ENCODE measurements at regions not wholly inside any gene's neighbourhood (a gene's known extent, or its start where the extent isn't known, plus 50 kb on each side); places are given as distances from the start of the nearest gene placed in this dataset.

DNA sequence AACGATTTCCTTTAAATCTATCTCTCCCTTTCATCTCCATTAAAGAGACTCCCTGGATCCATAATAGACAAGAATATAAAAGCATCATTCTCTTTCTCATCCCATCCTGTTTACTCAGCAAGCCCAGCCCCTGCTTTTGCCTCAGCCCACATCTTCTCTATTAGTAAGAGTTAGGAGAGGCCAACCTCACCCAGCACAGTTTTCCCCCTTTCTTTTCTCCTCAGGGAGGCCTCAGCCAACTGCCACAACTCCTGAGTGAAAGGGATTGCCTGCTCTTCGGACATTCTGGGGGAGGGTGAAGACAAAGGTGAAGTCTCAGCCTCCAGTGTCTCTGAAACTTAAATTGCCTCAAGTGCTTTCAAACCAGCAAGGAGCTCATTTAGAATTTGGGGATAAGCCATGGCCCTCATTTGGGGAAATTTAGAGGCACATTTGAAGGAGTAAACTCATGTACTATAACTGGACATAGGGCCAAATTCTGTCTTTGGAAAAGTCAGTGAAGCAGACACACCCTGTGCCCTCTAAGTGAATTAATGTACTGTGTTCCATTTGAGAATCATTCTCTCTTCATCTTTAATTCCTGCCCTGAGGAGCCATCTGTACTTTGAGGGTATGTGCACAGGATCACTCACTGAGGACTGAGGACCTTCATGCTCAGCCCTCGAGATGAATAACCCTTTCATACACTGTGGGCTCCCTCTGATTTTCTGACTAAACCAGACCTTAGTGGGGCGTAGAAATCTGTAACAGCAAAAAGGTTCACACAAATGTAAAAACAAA is 82.5 kb downstream of the SOX2 start:
- no peak for DNase-seq (ENCODE audit: low read depth, low spot score)
- Histone ChIP-seq H3K4me3 (ENCODE audit: low read depth, low read length) (no peak overlapping the region), H3K27me3 (ENCODE audit: control insufficient read depth, insufficient read depth, low read length) (no peaks in the 10 kb centered on the region), H3K27ac (ENCODE audit: low read depth, low read length) (no peak overlapping the region), H3K9me3 (ENCODE audit: control insufficient read depth, insufficient read depth, low read length) (peaks cover 23% of the 10 kb centered on the region)
- CTCF ChIA-PET: no interaction called here
- TF ChIP-seq, protein P1, sequence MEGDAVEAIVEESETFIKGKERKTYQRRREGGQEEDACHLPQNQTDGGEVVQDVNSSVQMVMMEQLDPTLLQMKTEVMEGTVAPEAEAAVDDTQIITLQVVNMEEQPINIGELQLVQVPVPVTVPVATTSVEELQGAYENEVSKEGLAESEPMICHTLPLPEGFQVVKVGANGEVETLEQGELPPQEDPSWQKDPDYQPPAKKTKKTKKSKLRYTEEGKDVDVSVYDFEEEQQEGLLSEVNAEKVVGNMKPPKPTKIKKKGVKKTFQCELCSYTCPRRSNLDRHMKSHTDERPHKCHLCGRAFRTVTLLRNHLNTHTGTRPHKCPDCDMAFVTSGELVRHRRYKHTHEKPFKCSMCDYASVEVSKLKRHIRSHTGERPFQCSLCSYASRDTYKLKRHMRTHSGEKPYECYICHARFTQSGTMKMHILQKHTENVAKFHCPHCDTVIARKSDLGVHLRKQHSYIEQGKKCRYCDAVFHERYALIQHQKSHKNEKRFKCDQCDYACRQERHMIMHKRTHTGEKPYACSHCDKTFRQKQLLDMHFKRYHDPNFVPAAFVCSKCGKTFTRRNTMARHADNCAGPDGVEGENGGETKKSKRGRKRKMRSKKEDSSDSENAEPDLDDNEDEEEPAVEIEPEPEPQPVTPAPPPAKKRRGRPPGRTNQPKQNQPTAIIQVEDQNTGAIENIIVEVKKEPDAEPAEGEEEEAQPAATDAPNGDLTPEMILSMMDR (IDR thresholded peaks at IDR 0.05; ENCODE audit: low read depth, low read length): no peak
- POLR2A ChIA-PET: no interaction called here

DNA sequence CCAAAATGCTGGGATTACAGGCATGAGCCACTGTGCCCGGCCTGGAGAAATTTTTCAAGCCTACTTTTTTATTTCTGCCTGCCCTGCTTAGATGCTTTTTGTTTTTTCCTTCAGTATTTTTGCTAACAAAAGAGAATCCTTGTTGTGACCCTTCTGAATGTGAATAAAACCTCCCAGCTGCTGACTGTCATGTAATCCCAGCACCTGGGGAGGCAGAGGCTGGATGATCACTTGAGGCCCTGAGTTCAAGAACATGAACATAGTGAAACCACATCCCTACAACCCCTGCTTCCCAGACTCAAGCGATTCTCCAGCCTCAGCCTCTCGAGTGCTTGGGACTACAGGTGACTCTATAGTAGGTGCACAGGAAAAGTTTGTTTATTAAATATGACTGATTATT is 84.9 kb downstream of the SOX2 start:
- DNase-seq (ENCODE audit: low read depth, low spot score): no peak
- POLR2A ChIA-PET: no interaction called here
- Histone ChIP-seq H3K27me3 (ENCODE audit: control insufficient read depth, insufficient read depth, low read length) (no peaks in the 10 kb centered on the region), H3K9me3 (ENCODE audit: control insufficient read depth, insufficient read depth, low read length) (peaks cover 13% of the 10 kb centered on the region), H3K27ac (ENCODE audit: low read depth, low read length) (no peak overlapping the region), H3K4me3 (ENCODE audit: low read depth, low read length) (no peak overlapping the region)
- TF ChIP-seq, protein P1 (IDR thresholded peaks at IDR 0.05; ENCODE audit: low read depth, low read length): no peak
- CTCF ChIA-PET: no interaction called here

DNA sequence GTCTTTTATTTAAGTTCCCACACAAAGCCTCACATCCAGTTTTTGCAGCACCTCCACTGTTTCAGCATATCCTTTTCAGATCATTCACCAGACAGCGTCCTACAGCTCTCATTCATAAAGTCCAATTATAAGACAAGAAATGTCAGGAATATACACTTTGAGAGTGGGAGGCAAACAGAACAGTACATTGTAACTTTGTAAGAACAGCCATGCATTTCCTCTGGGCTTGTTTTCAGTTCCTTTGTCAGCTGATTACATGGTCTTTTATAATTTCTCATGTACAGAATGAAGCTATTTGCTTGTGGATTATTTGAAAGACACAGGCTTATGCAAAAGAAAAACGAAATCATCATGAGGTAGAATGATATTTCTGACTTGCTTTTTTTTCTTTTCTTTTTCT is 85.7 kb downstream of the SOX2 start:
- DNase-seq (ENCODE audit: low read depth, low spot score): no peak
- Histone ChIP-seq H3K27ac (ENCODE audit: low read depth, low read length) (no peak overlapping the region), H3K9me3 (ENCODE audit: control insufficient read depth, insufficient read depth, low read length) (peaks cover 13% of the 10 kb centered on the region), H3K4me3 (ENCODE audit: low read depth, low read length) (no peak overlapping the region), H3K27me3 (ENCODE audit: control insufficient read depth, insufficient read depth, low read length) (no peaks in the 10 kb centered on the region)
- ChIA-PET POLR2A (no interaction called here), CTCF (no interaction called here)
- TF ChIP-seq, protein P1 (IDR thresholded peaks at IDR 0.05; ENCODE audit: low read depth, low read length): no peak

DNA sequence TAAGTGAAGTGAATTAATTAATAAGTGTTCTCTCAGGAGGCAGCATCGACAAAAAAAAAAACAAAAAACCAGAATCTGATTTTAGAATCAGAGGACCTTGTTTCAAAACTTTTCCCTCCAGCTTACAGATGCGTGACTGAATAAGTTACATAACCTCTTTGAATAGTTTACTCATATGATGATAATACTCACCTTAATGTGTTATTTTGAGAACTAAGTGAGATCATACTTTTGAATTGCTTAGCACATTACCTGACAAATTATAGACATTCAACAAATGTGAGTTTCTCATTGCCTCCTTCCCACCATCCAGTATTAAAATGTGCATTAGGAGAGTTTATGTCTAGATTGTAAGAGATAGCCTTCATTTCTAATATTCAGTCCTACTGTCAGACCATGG is 94.0 kb downstream of the SOX2 start:
- TF ChIP-seq, protein P1 (IDR thresholded peaks at IDR 0.05; ENCODE audit: low read depth, low read length): no peak
- H3K27ac ChIP-seq (ENCODE audit: low read depth, low read length): no peak overlapping the region
- no peak for DNase-seq (ENCODE audit: low read depth, low spot score)
- no peak overlapping the region for H3K4me3 ChIP-seq (ENCODE audit: low read depth, low read length)
- CTCF ChIA-PET: no interaction called here
- H3K9me3 ChIP-seq (ENCODE audit: control insufficient read depth, insufficient read depth, low read length): peaks cover 12% of the 10 kb centered on the region
- POLR2A ChIA-PET: no interaction called here
- H3K27me3 ChIP-seq (ENCODE audit: control insufficient read depth, insufficient read depth, low read length): no peaks in the 10 kb centered on the region

DNA sequence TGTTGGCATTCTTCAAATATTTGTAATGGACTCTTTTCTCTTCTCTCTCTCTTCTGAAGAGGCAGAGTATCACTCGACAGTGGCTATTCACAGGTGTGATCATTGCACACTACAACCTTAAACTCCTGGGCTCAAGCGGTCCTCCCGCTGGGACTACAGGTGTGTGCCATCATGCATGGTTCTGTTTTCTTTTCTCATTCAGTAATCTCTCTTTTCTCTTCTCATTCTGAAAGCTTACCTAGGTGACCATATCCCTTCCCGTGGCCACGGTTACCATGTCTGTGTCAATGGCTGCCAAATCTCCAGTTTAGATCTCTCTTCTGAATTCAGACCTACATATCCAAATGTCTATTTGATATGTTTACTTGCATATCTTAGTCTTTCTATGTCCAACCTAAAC is 96.3 kb downstream of the SOX2 start:
- H3K9me3 ChIP-seq (ENCODE audit: control insufficient read depth, insufficient read depth, low read length): peaks cover 24% of the 10 kb centered on the region
- CTCF ChIA-PET: no interaction called here
- no peak for DNase-seq (ENCODE audit: low read depth, low spot score)

More for the DNA sequence above, 96.3 kb downstream of the SOX2 start:
- no peak overlapping the region for H3K4me3 ChIP-seq (ENCODE audit: low read depth, low read length)
- no peak overlapping the region for H3K27ac ChIP-seq (ENCODE audit: low read depth, low read length)
- POLR2A ChIA-PET: no interaction called here
- TF ChIP-seq, protein P1 (IDR thresholded peaks at IDR 0.05; ENCODE audit: low read depth, low read length): no peak
- H3K27me3 ChIP-seq (ENCODE audit: control insufficient read depth, insufficient read depth, low read length): no peaks in the 10 kb centered on the region
